ENCODE measurements at regions not wholly inside any gene's neighbourhood (a gene's known extent, or its start where the extent isn't known, plus 50 kb on each side); places are given as distances from the start of the nearest gene placed in this dataset.
A peak's percentile ranks its signal among the peaks of the same experiment; 100 is the strongest.
"Not testable (repeated sequence)": the region's sequence is repeated elsewhere in the genome, so short reads cannot be mapped to it uniquely, and the experiment has no call there.

DNA sequence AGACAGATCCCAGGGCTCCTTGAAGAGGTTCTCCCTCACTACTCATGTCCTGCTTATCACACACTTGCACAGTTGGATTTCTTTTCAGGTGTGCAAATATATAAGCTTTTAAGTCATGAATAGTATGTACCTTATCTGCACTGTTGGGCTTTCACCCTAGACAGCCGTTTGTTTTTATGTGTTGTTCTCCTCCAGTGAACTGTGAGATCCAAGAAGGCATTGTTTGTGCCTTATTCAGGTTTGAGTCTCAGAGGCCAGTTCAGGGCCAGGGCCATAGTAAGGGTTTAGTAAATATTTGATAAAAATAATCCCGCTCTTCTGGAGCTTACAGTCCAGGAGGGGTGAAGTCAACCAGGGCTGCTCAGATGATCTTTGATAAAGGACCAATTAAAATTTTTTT is 480.0 kb downstream of the TMEM38B start:
- DNase-seq (ENCODE audit: low read depth in 4 of 4, low spot score in 3 of 4), result no peak

DNA sequence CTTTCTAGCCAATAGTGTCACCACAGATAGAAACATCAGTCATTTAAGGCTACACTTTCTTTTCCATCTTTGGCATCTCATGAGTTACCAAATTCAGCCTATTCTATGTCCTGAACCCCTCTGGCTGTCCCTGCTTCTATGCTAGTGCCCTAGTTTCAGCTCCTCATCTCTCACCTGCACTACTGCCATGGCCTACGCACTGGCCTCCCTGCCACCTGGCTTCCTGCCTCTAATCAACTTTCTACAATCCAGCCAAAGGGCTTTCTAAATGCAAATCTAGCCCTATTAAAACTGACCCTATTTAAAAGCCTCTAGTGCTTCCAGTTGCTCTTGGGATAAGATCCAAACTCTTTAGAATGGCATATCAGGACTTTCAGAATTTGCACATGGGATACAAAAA is 482.9 kb downstream of the TMEM38B start:
- DNase-seq (ENCODE audit: low read depth in 4 of 4, low spot score in 3 of 4), result no peak

DNA sequence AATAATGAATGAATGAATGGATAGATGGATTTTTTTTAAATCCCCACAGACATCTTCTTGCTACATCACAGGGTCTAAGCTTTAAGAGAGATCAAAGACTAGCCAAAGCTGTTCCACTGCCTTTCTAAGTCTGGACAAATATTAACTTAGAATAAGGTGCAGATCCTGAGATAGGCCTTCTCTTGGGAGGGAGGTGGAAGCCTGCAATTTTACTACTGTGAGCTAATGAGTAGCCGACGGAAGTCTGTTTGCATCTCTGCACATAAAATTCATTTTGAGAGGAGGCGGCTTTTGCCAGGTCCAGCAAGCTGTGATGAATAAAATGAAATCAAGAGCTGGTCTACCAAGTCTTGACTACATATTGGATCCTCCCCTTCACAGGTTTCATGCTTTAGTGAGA is 484.9 kb downstream of the TMEM38B start:
- peak in 2 of 4 donors; percentile 40 to 43 for DNase-seq (ENCODE audit: low read depth in 4 of 4, low spot score in 3 of 4)

DNA sequence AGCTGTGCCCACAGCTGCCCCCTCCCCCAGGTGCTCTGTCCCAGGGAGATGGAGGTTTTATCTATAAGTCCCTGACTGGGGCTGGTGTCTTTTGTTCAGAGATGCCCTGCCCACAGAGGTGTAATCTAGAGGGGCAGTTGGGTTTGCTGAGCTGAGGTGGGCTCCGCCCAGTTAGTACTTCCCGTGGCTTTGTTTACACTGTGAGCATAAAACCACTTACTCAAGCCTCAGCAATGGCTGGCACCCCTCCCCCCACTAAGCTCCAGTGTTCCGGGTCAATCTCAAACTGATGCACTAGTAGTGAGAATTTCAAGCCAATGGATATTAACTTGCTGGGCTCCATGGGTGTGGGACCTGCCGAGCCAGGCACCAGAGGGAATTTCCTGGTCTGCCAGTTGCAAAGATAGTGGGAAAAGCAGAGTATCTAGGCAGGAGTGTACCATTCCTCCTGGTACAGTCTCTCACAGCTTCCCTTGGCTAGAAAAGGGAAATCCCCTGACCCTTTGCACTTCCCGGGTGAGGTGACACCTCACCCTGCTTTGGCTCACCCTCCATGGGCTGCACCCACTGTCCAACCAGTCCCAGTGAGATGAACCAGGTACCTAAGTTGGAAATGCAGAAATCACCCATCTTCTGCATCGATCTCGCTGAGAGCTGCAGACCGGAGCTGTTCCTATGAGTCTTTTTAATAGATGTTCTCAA is 509.6 kb downstream of the TMEM38B start:
- DNase-seq (ENCODE audit: low read depth in 4 of 4, low spot score in 3 of 4), result not testable (repeated sequence)

DNA sequence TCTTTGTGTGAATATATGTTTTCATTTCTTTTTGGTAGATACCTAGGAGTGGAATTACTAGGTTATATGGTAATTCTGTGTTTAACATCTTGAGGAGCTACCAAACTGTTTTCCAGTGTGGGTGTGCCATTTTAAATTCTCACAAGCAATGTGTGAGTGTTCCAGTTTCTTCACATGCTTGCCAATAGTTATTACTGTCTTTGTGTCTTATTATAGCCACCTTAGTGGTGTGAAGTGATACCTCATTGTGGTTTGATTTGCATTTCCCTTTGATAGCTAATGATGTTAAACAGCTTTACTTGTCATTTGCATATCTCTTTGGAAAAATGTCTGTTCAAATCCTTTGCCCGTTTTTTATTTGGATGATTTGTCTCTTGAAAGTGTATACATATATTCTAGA is 513.0 kb downstream of the TMEM38B start:
- no peak for DNase-seq (ENCODE audit: low read depth in 4 of 4, low spot score in 3 of 4)

DNA sequence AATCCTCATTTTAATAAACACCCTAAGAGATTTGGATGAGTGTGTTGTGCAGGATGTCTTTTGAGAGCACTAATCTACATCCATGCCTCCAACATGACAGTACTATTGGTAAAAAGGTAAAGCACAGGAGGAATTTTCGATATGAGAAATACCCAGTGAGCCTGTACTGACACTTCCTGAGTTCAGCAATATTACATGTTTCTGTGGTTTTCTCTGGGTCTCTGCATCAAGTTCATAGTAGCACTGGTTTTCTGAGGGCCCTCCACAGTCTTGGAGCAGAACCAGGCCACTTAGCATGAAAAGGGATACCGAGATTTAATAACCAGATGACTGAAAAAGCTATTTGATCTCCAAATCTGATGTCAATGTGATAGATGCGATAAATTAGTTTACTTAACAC is 524.1 kb downstream of the TMEM38B start:
- DNase-seq (ENCODE audit: low read depth in 4 of 4, low spot score in 3 of 4), result no peak

DNA sequence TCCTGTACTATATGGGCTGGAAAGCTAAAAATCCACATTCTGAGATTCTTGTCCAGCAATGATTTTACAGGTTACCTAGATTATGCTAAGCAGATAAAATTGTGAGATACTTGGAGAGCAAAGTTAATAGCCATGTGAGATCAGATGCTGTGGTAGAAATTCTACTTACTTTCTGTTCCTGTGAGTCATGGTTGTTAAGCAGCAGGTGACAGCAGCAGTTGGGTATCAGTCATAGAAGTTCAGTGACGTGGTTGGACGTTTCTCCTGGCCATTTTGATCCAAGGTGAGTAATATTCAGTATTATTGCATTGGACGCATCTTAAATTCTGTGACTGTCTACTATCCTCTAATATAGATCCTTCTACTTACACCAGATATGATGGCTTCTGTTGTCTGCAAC is 524.5 kb downstream of the TMEM38B start:
- DNase-seq (ENCODE audit: low read depth in 4 of 4, low spot score in 3 of 4), result no peak

DNA sequence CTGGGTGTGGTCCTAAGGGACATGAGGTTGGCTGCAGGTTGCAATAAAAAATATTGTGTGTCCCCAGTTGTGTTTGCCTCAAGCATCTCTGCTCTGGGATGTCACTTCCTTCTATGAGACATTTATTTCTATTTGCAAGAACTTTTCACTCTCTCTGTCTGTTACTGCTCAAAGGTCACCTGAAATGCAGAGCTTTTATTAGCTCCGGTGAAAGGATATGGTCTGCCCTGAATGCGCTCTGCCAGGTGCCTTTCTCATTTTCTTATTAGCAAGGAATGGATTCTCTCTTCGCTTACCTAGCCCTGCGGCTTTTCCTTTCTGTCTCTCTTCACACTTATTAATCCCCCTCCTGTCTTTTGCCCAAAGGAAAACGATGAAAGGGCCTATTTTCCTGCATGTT is 526.1 kb downstream of the TMEM38B start:
- no peak for DNase-seq (ENCODE audit: low read depth in 4 of 4, low spot score in 3 of 4)

DNA sequence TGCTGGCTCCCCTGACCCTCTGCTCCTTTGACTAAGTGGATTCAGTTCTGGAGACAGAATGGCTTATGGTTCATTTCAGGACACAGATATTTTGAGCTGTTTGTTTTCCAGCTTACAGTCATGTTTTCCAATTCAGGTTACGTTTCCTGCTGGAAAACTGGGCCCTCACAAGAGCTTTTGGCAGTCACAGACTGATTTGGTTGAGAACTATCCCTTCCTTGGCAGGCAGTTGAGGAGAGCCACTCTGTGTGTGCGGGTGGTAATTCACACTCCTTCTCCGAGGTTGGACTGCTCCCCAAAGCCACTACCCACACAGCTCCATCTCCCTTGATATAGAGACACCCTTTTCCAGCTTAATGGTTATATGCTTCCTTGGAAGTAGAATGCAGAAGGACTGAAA is 534.5 kb downstream of the TMEM38B start:
- DNase-seq (ENCODE audit: low read depth in 4 of 4, low spot score in 3 of 4), result no peak

DNA sequence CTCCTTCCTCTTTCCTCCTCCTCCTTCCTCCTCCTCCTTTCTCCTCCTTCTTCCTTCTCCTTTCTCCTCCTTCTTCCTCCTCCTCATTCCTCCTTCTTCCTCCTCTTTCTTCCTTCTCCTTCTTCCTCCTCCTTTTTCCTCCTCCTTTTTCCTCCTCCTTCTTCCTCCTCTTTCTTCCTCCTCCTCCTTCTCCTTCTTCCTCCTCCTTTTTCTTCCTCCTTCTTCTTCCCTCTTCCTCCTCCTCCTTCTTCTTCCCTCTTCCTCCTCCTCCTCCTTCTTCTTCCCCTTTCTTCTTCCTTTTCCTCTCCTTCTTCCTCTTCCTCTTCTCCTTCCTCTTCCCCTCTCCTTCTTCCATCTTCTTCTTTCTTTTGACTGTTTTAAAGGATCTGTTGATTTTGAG is 538.8 kb downstream of the TMEM38B start:
- DNase-seq (ENCODE audit: low read depth in 4 of 4, low spot score in 3 of 4), result no peak

DNA sequence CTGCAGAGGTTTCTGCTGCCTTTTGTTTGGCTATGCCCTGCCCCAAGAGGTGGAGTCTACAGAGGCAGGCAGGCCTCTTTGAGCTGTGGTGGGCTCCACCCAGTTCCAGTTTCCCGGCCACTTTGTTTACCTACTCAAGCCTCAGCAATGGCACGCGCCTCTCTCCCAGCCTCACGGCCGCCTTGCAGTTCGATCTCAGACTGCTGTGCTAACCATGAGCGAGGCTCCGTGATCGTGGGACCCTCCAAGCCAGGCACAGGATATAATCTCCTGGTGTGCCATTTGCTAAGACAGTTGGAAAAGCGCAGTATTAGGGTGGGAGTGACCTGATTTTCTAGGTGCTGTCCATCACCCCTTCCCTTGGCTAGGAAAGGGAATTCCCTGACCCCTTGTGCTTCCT is 566.6 kb downstream of the TMEM38B start:
- not testable (repeated sequence) for DNase-seq (ENCODE audit: low read depth in 4 of 4, low spot score in 3 of 4)

DNA sequence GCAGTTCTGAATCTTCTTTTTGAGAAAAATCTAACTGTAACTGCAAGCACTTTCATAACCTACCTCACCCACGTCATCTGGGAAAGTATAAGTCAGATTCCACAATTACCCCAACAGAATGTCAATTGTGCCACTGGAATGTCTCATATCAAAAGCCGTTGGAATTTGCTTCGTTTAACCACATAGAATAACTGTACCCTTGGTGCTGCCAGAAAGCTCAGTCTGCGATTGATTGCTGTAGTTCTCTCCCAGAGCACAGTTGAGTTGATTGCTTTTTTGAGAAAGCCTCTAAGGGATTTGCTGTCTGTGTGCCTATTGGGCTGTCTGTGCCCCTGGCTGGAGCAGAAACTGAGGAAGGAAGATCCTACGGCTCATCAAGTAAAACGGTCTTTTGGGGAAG is 583.6 kb downstream of the TMEM38B start:
- DNase-seq (ENCODE audit: low read depth in 4 of 4, low spot score in 3 of 4), result no peak

DNA sequence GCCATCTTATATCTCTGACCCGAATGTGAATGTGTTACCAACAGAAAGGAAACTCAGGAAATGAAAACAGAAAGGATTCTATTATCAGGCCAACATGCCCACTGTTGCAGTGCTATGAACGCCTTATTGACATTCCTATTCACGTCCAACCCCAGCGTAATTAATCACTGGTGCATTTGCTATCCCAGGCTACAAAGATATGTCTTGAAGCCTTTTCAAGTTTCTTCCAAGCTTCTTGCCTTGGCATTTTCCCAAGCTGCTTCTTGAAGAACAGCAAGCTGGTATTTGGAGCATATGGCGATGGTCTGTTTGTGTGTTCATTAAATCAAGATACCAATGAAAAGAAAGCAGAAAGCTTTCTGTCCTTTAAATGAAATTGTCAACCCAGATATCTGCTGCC is 579.2 kb upstream of the ZNF462 start:
- DNase-seq (ENCODE audit: low read depth in 4 of 4, low spot score in 3 of 4), result no peak

DNA sequence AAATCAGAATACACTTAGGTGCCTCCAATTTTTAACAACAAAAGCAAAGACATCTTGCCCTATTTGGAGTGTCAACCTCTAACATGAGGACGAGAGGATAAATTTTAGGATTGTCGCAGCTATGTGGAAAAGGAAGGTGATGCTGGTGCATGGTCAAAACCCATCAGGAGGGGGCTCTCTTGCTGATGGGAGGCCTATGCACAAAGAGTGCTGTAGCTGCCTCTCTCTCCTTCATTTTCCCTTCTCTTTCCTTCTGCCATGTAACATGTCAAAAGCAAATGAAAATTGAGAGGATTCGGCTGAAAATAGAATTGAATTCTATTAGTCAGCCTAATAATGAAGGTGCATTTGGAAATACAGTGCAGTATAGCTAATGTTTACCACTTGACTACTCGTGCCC is 578.7 kb upstream of the ZNF462 start:
- no peak for DNase-seq (ENCODE audit: low read depth in 4 of 4, low spot score in 3 of 4)

DNA sequence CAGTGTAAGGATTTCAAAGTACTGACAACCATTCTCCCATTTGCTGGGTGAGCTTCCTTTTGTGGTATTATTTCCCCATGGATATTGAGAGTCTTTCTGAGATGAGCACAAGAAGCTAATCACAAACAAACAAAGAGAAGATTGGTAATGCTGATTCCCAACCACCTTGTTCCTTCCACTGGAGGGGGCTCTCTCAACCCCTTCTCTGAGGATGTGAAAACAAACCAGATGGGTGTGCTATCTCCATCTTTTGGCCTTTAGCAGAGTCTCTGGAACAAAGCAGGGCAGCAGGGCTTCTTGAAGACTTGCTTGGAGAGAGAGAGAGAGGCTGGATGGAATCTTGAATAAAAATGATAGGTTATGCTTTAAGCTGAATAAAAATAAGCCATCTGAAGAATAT is 576.7 kb upstream of the ZNF462 start:
- peak in 2 of 4 donors; percentile 7 to 13 for DNase-seq (ENCODE audit: low read depth in 4 of 4, low spot score in 3 of 4)

DNA sequence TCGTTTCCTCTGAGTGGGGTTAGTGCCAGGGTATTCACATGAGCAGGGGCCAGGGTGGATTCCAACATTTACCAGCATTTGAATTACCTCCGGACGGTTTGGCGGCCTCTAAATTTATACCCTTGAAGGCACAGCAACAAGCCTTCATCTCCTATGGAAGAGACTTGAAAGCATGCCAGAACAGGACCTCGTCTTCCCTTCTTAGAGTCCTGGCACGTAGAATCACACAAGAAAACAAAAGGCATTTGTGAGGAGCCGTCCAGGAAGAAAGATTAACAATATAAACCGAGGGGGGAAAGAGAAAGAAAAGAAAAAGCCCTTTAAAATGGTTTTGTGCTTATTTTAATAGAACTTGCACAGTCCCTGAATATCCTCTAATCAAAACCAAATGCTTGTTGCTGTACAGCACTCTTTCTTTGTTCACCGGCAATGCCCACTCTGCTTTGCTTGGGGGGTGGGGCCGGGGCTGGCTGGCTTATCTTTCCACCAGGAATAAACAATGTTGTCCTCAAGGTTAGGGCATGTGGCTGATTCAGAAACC is 575.8 kb upstream of the ZNF462 start:
- DNase-seq (ENCODE audit: low read depth in 4 of 4, low spot score in 3 of 4), result no peak

DNA sequence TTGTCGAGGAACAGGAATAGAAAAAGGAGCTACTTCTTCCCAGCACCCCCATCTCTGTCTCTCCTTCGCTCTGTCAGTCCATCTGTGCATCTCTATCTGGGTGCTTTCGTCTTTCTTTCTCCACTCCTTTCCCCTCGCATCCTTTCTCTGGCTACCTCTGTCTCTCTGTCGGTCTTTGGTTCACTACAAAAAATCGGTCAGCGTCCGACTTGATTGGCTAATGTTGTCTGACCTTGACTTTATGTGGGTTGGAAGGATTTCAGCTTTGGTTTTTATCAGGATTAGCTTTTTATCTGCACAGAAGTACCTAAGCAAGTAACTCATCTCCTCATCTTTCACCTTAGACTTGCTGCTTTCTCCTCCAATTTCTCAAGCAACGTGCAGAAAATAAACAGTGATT is 575.2 kb upstream of the ZNF462 start:
- no peak for DNase-seq (ENCODE audit: low read depth in 4 of 4, low spot score in 3 of 4)

DNA sequence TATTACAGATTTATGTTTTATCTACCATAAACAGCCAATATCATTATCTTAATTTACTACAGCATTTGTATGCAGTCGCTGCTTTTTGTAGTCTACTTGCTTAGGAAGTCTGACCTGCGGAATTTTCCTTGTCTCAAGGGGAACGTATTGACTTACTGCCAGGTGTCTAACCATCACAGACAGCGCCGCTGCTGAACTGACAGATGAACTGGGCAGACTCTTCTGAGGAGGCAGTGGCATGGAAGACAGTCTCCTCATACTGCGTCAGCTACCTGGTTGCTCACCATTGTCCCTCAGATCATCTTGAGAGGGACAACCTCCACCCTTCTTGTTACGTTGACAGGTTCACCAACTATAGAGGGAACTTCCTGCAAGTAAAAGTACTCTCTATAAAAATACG is 574.3 kb upstream of the ZNF462 start:
- no peak for DNase-seq (ENCODE audit: low read depth in 4 of 4, low spot score in 3 of 4)

DNA sequence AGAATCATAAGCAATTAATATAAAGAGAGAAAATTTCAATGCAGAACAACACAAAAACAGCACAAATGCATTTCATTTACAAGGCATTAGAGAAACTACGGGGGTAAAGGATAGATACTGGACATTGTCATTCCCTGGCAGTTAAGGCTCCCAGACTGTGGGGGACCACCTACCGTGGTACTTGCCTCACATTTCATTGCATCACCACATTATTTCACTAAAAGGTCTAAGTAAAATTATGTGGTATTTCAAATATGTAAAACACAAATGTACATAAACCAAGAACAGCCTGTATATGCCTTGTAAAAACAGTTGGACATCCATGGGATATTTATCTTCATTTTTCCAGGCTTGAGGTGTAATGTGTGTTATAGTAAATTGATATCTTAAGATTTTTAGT is 571.2 kb upstream of the ZNF462 start:
- no peak for DNase-seq (ENCODE audit: low read depth in 4 of 4, low spot score in 3 of 4)

DNA sequence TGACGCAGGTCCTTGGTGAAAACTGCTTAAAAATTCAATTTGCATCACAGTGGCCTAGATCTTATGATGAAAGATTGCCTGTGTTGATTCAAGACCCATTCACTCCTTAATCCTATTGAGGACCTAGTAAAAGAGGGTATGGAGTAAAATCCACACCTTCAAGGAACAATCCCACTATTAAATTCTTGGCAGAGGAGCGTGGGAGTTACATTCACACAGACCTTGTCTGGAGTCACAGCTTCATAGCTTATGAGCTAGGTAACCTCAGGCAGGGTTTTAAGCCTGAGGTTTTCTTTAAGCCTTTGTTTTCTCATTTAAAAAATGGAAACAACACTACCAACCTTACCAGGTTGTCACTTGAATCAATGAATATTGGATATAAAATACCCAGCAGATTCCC is 566.5 kb upstream of the ZNF462 start:
- DNase-seq (ENCODE audit: low read depth in 4 of 4, low spot score in 3 of 4), result no peak

DNA sequence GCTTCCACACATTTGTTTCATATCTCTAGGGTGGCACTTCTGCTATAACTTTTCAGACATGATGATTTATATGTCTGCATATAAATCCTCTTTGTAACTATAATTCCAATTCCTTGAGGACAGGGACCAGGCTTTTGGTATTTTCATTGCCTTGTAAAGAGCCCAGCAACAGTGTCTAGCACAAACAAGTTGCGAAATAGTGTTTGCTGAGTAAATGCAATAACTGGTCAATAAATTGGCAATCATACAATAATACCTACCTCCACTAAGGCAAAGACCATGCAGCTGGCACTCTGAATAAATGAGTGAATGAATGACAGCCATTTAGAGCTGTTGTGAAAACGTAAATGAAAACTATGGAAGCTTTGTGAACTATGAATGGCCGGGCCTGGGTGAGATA is 564.0 kb upstream of the ZNF462 start:
- no peak for DNase-seq (ENCODE audit: low read depth in 4 of 4, low spot score in 3 of 4)

DNA sequence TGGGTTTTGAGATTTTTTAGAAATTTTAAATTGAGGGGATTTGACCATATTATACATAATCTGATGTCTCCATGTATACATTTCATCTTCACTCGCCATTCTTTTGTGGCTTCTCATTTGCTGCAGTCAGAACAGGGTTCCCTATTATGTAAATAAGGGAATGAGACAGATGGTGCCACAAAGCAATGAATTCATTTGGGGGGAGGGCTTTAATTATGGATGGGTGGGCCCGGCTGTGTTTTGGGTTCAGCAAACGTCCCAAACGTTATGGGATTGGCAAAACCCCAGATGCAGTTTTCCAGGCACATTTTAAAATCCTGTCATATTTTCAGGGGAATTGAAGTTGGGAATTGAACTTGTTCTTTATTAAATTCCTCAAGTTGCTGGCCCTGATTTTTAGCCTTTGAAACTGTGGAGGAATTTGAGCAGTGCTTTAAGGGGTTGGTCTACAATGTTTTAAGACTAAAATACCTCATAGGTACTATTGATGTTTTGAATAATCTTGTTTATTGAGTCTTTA is 558.5 kb upstream of the ZNF462 start:
- no peak for DNase-seq (ENCODE audit: low read depth in 4 of 4, low spot score in 3 of 4)
